Endothelial cell (in vitro differentiated cells): ENCODE measurements at regions not wholly inside any gene's neighbourhood (a gene's known extent, or its start where the extent isn't known, plus 50 kb on each side); places are given as distances from the start of the nearest gene placed in this dataset.

Experiments used
- DNase-seq: peaks from one replicate; pipeline ENCODE4 v3.0.0; 2021; ENCODE audit warnings: low spot score
- H3K27ac Mint-ChIP-seq: one replicate; pipeline ENCODE4 v1.8.0; 2021; ENCODE audit warnings: mixed read lengths, inconsistent platforms; ENCODE audit not compliant: unreplicated experiment
- H3K27me3 Mint-ChIP-seq: one replicate; pipeline ENCODE4 v1.8.0; 2021; ENCODE audit warnings: mild to moderate bottlenecking, moderate library complexity, mixed read lengths, inconsistent platforms; ENCODE audit not compliant: unreplicated experiment
- H3K36me3 Mint-ChIP-seq: one replicate; pipeline ENCODE4 v1.8.0; 2021; ENCODE audit warnings: mild to moderate bottlenecking, low read depth, mixed read lengths, inconsistent platforms; ENCODE audit not compliant: unreplicated experiment
- H3K4me1 Mint-ChIP-seq: one replicate; pipeline ENCODE4 v1.8.0; 2021; ENCODE audit warnings: mild to moderate bottlenecking, mixed read lengths, inconsistent platforms; ENCODE audit not compliant: unreplicated experiment
- H3K4me3 Mint-ChIP-seq: one replicate; pipeline ENCODE4 v1.8.0; 2021; ENCODE audit warnings: mild to moderate bottlenecking, mixed read lengths, inconsistent platforms; ENCODE audit not compliant: unreplicated experiment
- H3K9me3 Mint-ChIP-seq: one replicate; pipeline ENCODE4 v1.8.0; 2021; ENCODE audit warnings: mixed read lengths, inconsistent platforms; ENCODE audit not compliant: unreplicated experiment
- CTCF ChIP-seq: fragments of 200-600 bp; sonication (generic); IDR thresholded peaks from one replicate; pipeline ENCODE4 v1.5.0; 2021; ENCODE audit warnings: antibody characterized with exemption; ENCODE audit not compliant: unreplicated experiment

DNA sequence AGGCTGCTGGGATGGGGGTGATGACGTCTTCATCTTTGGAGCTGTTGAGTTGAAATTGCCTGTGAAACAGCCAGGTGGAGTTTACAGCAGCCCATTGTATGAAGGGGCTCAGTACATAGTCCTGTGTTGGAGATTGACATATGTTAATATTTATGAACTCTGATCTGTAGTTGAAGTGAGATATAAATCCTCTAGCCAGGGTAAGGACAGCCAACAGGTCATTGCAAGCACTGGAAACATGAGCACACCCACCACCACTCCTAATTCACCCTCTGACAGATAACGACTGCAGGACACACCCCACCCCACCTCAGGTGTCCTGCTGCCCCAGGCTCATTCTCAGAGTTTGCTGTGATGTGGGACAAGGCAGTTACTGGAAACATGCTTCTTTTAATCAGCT is 112.4 kb upstream of the TRIB2 start:
- Mint-ChIP-seq H3K36me3 (no peaks in the 10 kb centered on the region), H3K4me3 (no peak overlapping the region), H3K27ac (no peak overlapping the region), H3K27me3 (peaks cover 4% of the 10 kb centered on the region), H3K9me3 (no peaks in the 10 kb centered on the region), H3K4me1 (peaks cover 5% of the 10 kb centered on the region)
- TF ChIP-seq CTCF, result no peak
- no peak for DNase-seq

DNA sequence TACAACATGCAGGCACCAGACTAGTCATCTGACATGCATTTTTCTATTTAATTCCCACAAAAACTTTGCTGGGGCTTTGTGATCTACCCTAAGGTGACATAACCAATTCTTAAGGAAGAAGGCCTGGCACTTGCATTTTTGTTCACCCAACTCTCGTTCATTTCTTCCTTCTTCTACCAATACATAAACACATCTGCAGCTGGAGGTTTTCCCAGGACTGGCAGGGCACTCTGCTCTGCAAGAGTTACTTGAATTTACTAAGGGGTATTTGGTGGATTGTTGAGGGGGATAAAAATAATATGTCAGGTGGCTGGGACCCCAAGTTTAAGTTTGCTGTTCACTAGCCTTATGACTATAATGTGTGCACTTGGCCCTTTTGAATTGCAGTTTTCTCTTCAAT is 111.4 kb upstream of the TRIB2 start:
- H3K4me3 Mint-ChIP-seq, result no peak overlapping the region
- H3K4me1 Mint-ChIP-seq, result peaks cover 5% of the 10 kb centered on the region
- no peak for TF ChIP-seq CTCF
- DNase-seq, result no peak
- H3K36me3 Mint-ChIP-seq, result no peaks in the 10 kb centered on the region
- no peaks in the 10 kb centered on the region for H3K9me3 Mint-ChIP-seq
- peaks cover 4% of the 10 kb centered on the region for H3K27me3 Mint-ChIP-seq
- no peak overlapping the region for H3K27ac Mint-ChIP-seq

DNA sequence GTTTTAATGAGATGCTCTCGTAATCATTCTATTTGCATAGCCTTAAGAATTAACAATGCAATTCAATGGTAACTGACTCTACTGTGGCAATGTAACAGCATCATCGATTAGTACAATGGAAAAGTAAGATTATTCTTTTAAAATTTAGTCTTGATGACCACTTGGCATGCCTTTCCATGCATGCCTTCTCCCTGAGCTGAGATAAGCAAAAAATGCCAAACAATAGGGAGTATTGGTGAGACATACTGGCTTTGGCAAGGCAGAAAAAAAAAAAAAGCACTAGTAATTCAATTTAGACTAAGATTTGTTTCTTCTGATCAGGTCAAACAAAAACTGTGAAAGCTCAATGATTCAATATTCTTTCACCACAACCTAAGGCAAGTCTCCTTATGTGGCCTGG is 110.8 kb upstream of the TRIB2 start:
- TF ChIP-seq CTCF, result no peak
- H3K36me3 Mint-ChIP-seq, result no peaks in the 10 kb centered on the region

GRCh38 chr2:12606472-12607000 is 110.2 kb upstream of the TRIB2 start:
- TF ChIP-seq CTCF, result no peak
- Mint-ChIP-seq H3K9me3 (no peaks in the 10 kb centered on the region), H3K27me3 (peaks cover 4% of the 10 kb centered on the region), H3K4me1 (peaks cover 5% of the 10 kb centered on the region), H3K36me3 (no peaks in the 10 kb centered on the region), H3K4me3 (no peak overlapping the region), H3K27ac (no peak overlapping the region)
- no peak for DNase-seq

More for the DNA sequence above, 110.8 kb upstream of the TRIB2 start:
- Mint-ChIP-seq H3K4me1 (peaks cover 5% of the 10 kb centered on the region), H3K9me3 (no peaks in the 10 kb centered on the region), H3K27ac (no peak overlapping the region), H3K27me3 (peaks cover 4% of the 10 kb centered on the region), H3K4me3 (no peak overlapping the region)
- DNase-seq, result no peak

- Mint-ChIP-seq H3K36me3 (no peaks in the 10 kb centered on the region), H3K4me3 (no peak overlapping the region), H3K9me3 (no peaks in the 10 kb centered on the region), H3K27me3 (peaks cover 3% of the 10 kb centered on the region), H3K4me1 (peaks cover 11% of the 10 kb centered on the region), H3K27ac (no peak overlapping the region)
- no peak for DNase-seq
- TF ChIP-seq CTCF, result no peak
Observed at GRCh38 chr2:12607971-12608370, 108.8 kb upstream of the TRIB2 start.
